ENCODE measurements at regions not wholly inside any gene's neighbourhood (a gene's known extent, or its start where the extent isn't known, plus 50 kb on each side); places are given as distances from the start of the nearest gene placed in this dataset.

GRCh38 chr16:86186313-86186712, 287.4 kb downstream of the IRF8 start:
- TF ChIP-seq CTCF (IDR thresholded peaks at IDR 0.05) (no peak), POLR2AphosphoS5 (IDR thresholded peaks at IDR 0.05) (no peak), POLR2A (IDR thresholded peaks at IDR 0.05) (no peak), EP300 (IDR thresholded peaks at IDR 0.05) (no peak)
